HepG2 (cell line): ENCODE measurements at regions not wholly inside any gene's neighbourhood (a gene's known extent, or its start where the extent isn't known, plus 50 kb on each side); places are given as distances from the start of the nearest gene placed in this dataset.

ENCODE experiments used
- CBFB ChIP-seq: sonication (generic); formaldehyde crosslinking; IDR thresholded peaks from 2 replicates; pipeline ENCODE4 v1.4.0; 2020; ENCODE audit warnings: missing genetic modification reagents
- ETV5 ChIP-seq: IDR thresholded peaks from 2 replicates; pipeline ENCODE4 v1.6.1; 2018; ENCODE audit warnings: missing biosample characterization, missing genetic modification reagents, inconsistent platforms, borderline replicate concordance
- POLR2A ChIP-seq, 2 experiments: IDR thresholded peaks; 2 replicates each; pipeline ENCODE4 v1.6.1; 2011; ENCODE audit warnings: low read depth in 2 of 2, low read length in 2 of 2, mild to moderate bottlenecking in 1 of 2, moderate library complexity in 1 of 2; ENCODE audit not compliant: insufficient read depth in 1 of 2

DNA sequence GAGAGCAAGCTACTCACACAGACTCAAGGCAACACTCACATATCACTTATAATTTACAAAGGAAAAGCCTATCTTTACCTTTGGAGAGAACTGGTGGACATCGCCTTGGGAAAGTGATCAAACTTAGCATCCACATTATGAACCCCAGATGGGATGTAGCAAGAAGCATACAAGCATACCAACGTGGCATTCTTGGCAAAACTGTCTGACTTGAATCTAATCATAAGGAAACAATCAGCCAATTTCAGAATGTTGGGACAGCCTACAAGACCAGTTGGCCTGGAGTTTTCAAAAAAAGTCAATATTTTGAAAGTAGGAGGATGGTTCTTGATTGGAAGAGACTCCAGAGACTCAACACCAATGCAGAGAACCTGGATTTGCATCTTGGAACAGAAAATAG lies 79.1 kb upstream of the PMAIP1 start:
- TF ChIP-seq CBFB (CRISPR knock-in tag) (no peak), POLR2A (IDR thresholded peaks at IDR 0.05; ENCODE audit: insufficient read depth in 1 of 2, low read depth in 2 of 2, low read length in 2 of 2) (no peak), ETV5 (CRISPR knock-in tag) (no peak)
